HepG2 (cell line): ENCODE measurements at regions not wholly inside any gene's neighbourhood (a gene's known extent, or its start where the extent isn't known, plus 50 kb on each side); places are given as distances from the start of the nearest gene placed in this dataset.

Experiments used
- ATAC-seq: fragments of 200-7000 bp; cut with Tn5 transposase; 3 replicates; pipeline ENCODE4 v1.9.1; 2020; ENCODE audit warnings: mild to moderate bottlenecking, moderate library complexity
- BruUV-seq: library from RNA; stranded (reverse); fragments of 400-500 nt; replicated peaks from 2 replicates; lab custom pipeline; 2021; lab: Mats Ljungman, UMichigan
- CTCF ChIA-PET: fragments of 300-600 bp; formaldehyde crosslinking; extraction: SDS; loops from one replicate; lab custom pipeline; 2021; ENCODE audit warnings: low total read pairs, inconsistent platforms, low intra/inter-chr PET ratio; lab: Yijun Ruan, JAX
- POLR2A ChIA-PET: fragments of 350-600 bp; sonication (Branson Sonifier 250); formaldehyde crosslinking; loops from one replicate; lab custom pipeline; 2020; ENCODE audit warnings: antibody characterized with exemption, inconsistent platforms; lab: Yijun Ruan, JAX
- DNase-seq: peaks from one replicate; pipeline ENCODE4 v3.0.0-alpha.2; 2015; ENCODE audit warnings: low spot score
- FAIRE-seq: peaks from 3 replicates; lab custom pipeline; 2011; peaks lifted over from hg19 to GRCh38; lab: Jason Lieb, UNC
- H2AFZ ChIP-seq: one replicate; pipeline ENCODE4 v1.6.1; 2011; ENCODE audit warnings: low read length, inconsistent platforms
- H3K27ac ChIP-seq: fragments of 300-600 bp; 3 replicates; pipeline ENCODE4 v1.8.0; 2011; ENCODE audit warnings: mixed run types, mild to moderate bottlenecking, mixed read lengths, low read length, inconsistent platforms; ENCODE audit not compliant: insufficient read depth; ENCODE audit errors: extremely low read length
- H3K27me3 ChIP-seq, 2 experiments: fragments of 200-600 bp in 1 of 2; 2 replicates in 1 of 2; 3 replicates in 1 of 2; pipeline versions ENCODE4 v1.6.0 to v1.8.0; 2011; ENCODE audit warnings: low read length in 2 of 2, mild to moderate bottlenecking in 2 of 2, moderate library complexity in 2 of 2, inconsistent platforms in 1 of 2; ENCODE audit not compliant: insufficient read depth in 2 of 2, control insufficient read depth in 1 of 2
- H3K36me3 ChIP-seq, 2 experiments: fragments of 200-600 bp in 1 of 2; replicated peaks in 1 of 2; 2 replicates in 1 of 2; 3 replicates in 1 of 2; pipeline versions ENCODE4 v1.5.1 to v1.8.0; 2011; ENCODE audit warnings: low read length in 2 of 2, inconsistent platforms in 1 of 2; ENCODE audit not compliant: insufficient read depth in 2 of 2, control insufficient read depth in 1 of 2
- H3K4me1 ChIP-seq: 2 replicates; pipeline ENCODE4 v1.5.1; 2012; ENCODE audit warnings: low read length, inconsistent platforms; ENCODE audit not compliant: insufficient read depth
- H3K4me2 ChIP-seq: 2 replicates; pipeline ENCODE4 v1.6.0; 2011; ENCODE audit warnings: low read depth, low read length, inconsistent platforms
- H3K4me3 ChIP-seq, 3 experiments: fragments of 200-600 bp in 1 of 3; sonication (generic), shearing (Covaris generic) in 1 of 3; replicated peaks in 1 of 3; 2 replicates each; pipeline ENCODE4 v1.5.1; 2011 to 2016; ENCODE audit warnings: low read length in 3 of 3, inconsistent platforms in 2 of 3, low read depth in 2 of 3, mild to moderate bottlenecking in 2 of 3, control low read depth in 1 of 3, mixed read lengths in 1 of 3; ENCODE audit not compliant: insufficient read depth in 1 of 3
- H3K79me2 ChIP-seq: one replicate; pipeline ENCODE4 v1.6.1; 2011; ENCODE audit warnings: low read length, inconsistent platforms; ENCODE audit not compliant: insufficient read depth
- H3K9ac ChIP-seq: 2 replicates; pipeline ENCODE4 v1.6.0; 2011; ENCODE audit warnings: mild to moderate bottlenecking, low read depth, low read length, inconsistent platforms; ENCODE audit not compliant: insufficient read depth
- H3K9me3 ChIP-seq: 2 replicates; pipeline ENCODE4 v1.5.1; 2012; ENCODE audit warnings: mild to moderate bottlenecking, low read length
- H4K20me1 ChIP-seq: 2 replicates; pipeline ENCODE4 v1.6.0; 2011; ENCODE audit warnings: inconsistent platforms, mild to moderate bottlenecking, low read length, moderate library complexity; ENCODE audit not compliant: insufficient read depth
- ATRX ChIP-seq: sonication (generic); formaldehyde crosslinking; IDR thresholded peaks from 2 replicates; pipeline ENCODE4 v1.4.0; 2020; ENCODE audit warnings: missing genetic modification reagents, borderline replicate concordance
- HDAC2 ChIP-seq: sonication (generic); formaldehyde crosslinking; IDR thresholded peaks from 2 replicates; pipeline ENCODE4 v1.4.0; 2020; ENCODE audit warnings: missing genetic modification reagents
- HNRNPLL ChIP-seq: fragments of 200-400 bp; formaldehyde crosslinking; IDR thresholded peaks from 2 replicates; pipeline ENCODE4 v1.6.1; 2017; ENCODE audit warnings: mild to moderate bottlenecking, low read depth, low read length; ENCODE audit not compliant: poor library complexity, severe bottlenecking
- KLF9 ChIP-seq: IDR thresholded peaks from 2 replicates; pipeline ENCODE4 v1.6.1; 2016; ENCODE audit warnings: low read depth
- PLRG1 ChIP-seq: fragments of 450-650 bp; conservative IDR thresholded peaks from 2 replicates; pipeline ENCODE4 v1.6.1; 2016
- RFX1 ChIP-seq: fragments of 450-650 bp; IDR thresholded peaks from 2 replicates; pipeline ENCODE4 v1.6.1; 2017
- ZNF275 ChIP-seq: sonication (generic); formaldehyde crosslinking; IDR thresholded peaks from 2 replicates; pipeline ENCODE4 v1.8.0; 2022; ENCODE audit warnings: missing genetic modification reagents, mild to moderate bottlenecking, inconsistent platforms, borderline replicate concordance
- ZNF335 ChIP-seq: sonication (generic); formaldehyde crosslinking; IDR thresholded peaks from 2 replicates; pipeline ENCODE4 v1.4.0; 2020; ENCODE audit warnings: missing genetic modification reagents
- ZNF557 ChIP-seq: sonication (generic); formaldehyde crosslinking; IDR thresholded peaks from 2 replicates; pipeline ENCODE4 v1.4.0; 2020; ENCODE audit warnings: missing genetic modification reagents
- ZNF703 ChIP-seq: sonication (generic); formaldehyde crosslinking; IDR thresholded peaks from 2 replicates; pipeline ENCODE4 v1.5.1; 2020; ENCODE audit warnings: missing genetic modification reagents, mild to moderate bottlenecking, moderate library complexity, borderline replicate concordance
- WGBS: methylation state at CpG from one replicate; pipeline ENCODE4 v1.1.6; 2017; ENCODE audit warnings: low lambda C conversion rate; 5-methylcytosine and 5-hydroxymethylcytosine counted together
- in situ Hi-C: cut with HindIII; loops from 2 replicates; pipeline ENCODE4 v1.10.0; 2017; ENCODE audit warnings: low pct_unique_long_range_greater_than_20kb; ENCODE audit not compliant: extremely low pct_ligation_motif_present
- intact Hi-C: fragments of 100-400 bp; cut with micrococcal nuclease; formaldehyde crosslinking; loops from one replicate; pipeline ENCODE4 v1.10.0; 2022; ENCODE audit not compliant: unreplicated experiment

GRCh38 chr7:125254566-125254965, 324.9 kb upstream of the POT1 start:
- H2AFZ ChIP-seq, result no peak overlapping the region
- no peak for TF ChIP-seq HDAC2 (CRISPR knock-in tag)
- TF ChIP-seq ZNF275 (CRISPR knock-in tag), result no peak
- no peak for TF ChIP-seq ZNF703 (CRISPR knock-in tag)
- no peak for TF ChIP-seq ATRX (CRISPR knock-in tag)
- no peak for TF ChIP-seq ZNF335
- no peak for TF ChIP-seq PLRG1
- TF ChIP-seq RFX1, result no peak
- no peak for TF ChIP-seq HNRNPLL
- TF ChIP-seq KLF9 (CRISPR knock-in tag), result no peak
- no peak for TF ChIP-seq ZNF557 (CRISPR knock-in tag)
- POLR2A ChIA-PET, result no interaction called here
- no peaks in the 10 kb centered on the region for H3K4me1 ChIP-seq
- in situ Hi-C loops, result no loop called here
- no peaks in the 10 kb centered on the region for H3K27me3 ChIP-seq
- no peak overlapping the region for H3K9ac ChIP-seq
- no peak for FAIRE-seq
- BruUV-seq, result no TSS peak
- no peaks in the 10 kb centered on the region for H4K20me1 ChIP-seq
- ATAC-seq, result no peak
- intact Hi-C loops, result no loop called here
- no peak overlapping the region for H3K4me2 ChIP-seq
- CTCF ChIA-PET, result no interaction called here
- H3K79me2 ChIP-seq, result no peaks in the 10 kb centered on the region
- DNase-seq, result no peak
- no peak overlapping the region for H3K27ac ChIP-seq
- WGBS, result 0% methylated on average over 1 of the region's 1 CpG
- H3K4me3 ChIP-seq, result no peak overlapping the region
- H3K36me3 ChIP-seq, result no peaks in the 10 kb centered on the region
- H3K9me3 ChIP-seq, result no peaks in the 10 kb centered on the region
